HS-5 (cell line): ENCODE measurements at regions not wholly inside any gene's neighbourhood (a gene's known extent, or its start where the extent isn't known, plus 50 kb on each side); places are given as distances from the start of the nearest gene placed in this dataset.

ENCODE experiments used
- DNase-seq: peaks from one replicate; pipeline ENCODE4 v3.0.0-alpha.2; 2012; ENCODE audit warnings: low read depth

DNA sequence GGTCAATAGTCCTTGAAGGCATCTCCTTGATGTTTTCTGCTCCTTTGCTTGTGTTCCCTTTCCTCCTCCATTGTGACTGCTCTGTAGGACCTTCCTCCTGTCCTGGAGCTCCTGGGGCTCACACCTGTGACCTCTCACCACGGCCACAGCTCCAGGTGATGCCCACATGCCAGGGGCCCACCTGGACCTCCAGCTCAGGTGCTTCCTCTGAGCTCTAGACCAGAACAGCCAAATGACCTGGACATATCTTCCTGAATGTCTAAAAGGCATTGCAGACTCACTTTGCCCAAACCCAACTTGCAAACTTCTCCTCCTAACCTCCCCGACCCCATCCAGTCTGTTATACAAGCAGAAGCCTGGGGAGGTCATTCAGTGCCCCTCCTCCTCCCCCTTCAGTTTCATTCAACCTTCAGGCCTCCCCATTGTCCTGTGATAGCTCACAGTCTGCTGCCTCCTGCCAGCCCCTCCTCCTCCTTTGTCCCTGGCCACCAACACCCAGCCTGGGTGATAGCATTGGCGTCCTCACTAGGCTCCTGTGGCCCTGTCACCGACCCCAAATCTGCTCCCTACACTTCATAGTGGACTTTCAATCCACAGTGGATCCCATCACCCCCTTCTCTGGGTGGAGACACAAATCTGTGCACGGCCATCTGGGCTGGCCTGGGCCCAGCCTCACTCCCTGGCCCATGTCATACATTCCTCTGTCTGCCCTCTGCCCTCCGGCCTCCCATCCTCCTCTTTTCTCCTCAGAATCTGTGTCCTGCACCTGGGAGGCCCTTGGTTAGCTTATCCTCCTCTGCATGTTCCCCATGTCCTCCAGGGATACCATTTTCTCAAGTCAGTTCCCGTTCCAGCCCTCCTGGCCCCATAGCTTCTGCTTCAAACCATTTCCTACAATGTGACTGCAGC, 310.4 kb upstream of the HDAC4 start:
- no peak for DNase-seq

DNA sequence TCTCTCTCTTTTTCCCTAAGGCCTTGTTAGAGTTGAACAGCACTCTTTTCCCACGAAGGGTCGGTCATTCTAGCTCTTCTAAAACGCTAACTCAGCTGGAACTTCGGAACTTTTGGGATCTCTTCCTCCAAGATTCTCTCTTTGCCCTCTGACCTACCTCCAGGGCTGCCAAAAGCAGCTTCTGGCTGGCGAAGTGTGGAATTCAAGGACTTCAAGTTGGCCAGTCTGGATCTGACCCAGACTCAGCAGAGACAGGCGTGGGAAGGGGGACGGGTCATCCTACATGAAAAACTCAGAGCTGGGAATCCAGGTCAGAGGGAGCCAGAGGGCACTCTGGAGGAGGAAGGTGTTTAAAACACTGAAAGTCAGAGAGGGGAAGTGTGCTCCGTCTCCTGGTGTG, 305.5 kb upstream of the HDAC4 start:
- no peak for DNase-seq

DNA sequence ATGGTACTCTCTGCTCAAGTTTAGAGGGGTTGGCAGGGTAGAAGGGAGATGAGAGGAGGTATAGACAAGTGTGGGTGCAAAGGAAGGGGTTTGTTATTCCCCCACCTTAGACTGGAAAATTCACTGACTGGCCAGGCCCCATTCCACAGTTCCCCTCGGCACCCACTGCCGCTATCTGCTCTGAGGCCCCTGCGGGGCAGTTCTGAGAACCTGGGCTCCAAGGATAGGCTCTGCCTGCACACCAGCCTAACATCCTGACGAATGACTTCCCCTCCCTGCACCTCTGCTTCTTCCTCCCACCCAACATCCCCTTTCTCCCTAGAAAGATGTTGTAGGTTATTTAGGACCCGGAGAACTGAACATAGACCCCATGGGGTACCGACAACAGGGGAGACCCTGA, 303.9 kb upstream of the HDAC4 start:
- no peak for DNase-seq

DNA sequence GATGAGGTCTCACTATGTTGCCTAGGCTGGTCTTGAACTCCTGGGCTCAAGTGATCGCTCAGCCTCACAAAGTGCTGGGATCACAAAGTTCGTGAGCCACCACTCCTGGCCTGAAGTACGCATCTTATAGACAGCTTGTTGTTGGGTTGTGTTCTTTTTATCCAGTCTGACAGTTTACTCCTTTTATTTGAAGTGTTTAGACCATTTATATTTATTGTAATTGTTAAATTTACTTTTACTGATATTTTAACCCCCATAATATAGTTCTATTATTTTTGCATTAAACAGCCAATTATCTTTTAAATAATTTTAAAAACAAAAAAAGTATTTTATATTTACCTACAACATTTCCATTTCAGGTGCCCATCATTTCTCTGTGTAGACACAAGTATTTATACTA, 303.0 kb upstream of the HDAC4 start:
- no peak for DNase-seq

DNA sequence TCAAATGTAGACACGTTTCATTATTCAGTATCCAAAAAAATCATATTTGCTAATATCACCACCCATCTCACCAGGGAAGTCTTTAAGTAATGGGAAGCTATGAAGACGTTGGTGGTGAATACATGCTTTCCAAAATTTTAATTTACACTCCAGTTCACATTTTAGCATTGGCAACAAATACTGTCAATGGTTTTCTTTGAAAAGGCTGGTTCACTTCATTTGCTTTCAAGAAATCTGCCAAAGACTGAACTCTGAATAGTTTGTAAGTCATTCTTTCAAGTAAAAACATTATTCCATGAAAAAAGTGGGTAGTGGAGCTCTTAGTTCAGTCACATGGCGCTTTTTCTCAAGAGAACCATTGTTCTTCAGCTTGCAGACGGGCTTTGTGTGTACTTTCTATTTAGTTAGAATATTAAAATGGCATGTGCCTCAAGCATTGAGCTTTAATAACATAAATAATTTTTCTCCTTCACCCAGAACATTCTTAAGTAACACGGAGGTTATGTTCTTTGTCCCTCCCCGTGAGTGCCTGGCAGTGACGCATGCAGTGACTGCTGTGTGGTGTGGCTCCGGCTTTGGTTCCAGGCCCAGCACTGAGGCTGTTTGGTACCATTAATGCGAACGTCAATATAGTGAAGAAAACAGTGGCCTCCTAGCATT, 300.0 kb upstream of the HDAC4 start:
- no peak for DNase-seq

DNA sequence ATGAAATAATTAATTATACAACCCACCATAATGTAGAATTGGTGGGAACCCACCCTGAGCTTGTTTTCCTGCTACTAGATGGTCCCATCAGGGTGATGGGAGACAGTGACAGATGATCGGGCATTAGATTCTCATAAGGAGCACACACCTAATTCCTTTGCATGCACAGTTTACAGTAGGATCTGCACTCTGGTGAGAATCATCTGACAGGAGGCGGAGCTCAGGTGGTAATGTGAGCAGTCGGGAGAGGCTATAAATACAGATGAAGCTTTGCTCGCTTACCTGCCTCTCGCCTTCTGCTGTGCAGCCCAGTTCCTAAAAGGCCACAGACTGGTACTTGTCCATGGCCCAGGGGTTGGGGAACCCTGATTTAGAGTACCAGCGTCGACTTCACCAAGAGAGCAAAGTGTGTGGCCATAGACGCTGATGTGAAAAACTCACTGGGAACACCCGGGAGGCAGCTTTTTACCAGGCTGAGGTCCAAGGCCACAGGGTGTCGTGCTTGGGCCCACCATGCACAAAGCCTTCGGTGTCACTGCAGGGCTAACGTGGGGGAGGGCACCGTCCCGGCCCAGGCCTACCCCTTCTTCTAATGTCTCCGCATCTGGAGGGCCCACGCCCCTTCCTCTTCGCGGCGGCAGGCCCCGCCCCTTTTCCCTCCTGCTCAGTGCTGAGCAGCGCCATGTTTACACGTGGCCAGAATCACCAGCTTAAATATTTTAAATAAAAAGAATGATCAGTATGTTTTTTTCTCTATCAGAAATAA, 296.8 kb upstream of the HDAC4 start:
- no peak for DNase-seq

DNA sequence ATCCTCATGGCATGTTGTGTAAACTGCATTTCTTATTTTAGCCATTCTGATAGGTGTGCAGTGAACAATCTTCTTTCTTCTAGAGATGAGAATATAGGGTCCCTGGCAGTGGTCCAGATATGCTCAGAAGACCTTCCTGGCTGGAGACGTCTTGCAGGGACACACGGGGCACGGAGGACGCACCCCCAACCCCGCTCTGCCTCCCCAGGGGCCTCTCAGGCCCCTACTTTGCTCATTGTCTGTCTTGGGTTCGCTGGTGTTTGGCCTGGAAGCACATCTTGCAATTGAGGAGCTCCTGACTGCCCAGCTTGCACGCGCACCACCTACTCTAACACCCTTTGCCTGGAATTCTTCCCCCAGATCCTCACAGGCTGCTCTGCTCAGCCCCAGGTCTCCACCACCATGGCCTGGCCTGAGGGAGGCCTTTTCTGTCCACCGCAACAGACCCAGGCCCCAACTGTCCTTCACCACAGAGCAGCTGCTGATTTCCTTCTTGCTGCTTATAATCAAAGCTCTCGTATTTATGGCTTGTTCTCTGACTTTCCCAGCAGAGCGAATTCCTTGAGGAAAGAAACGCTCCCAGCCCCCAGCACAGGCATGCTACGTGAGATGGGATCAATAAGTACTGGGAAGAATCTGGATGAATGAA, 295.9 kb upstream of the HDAC4 start:
- no peak for DNase-seq

DNA sequence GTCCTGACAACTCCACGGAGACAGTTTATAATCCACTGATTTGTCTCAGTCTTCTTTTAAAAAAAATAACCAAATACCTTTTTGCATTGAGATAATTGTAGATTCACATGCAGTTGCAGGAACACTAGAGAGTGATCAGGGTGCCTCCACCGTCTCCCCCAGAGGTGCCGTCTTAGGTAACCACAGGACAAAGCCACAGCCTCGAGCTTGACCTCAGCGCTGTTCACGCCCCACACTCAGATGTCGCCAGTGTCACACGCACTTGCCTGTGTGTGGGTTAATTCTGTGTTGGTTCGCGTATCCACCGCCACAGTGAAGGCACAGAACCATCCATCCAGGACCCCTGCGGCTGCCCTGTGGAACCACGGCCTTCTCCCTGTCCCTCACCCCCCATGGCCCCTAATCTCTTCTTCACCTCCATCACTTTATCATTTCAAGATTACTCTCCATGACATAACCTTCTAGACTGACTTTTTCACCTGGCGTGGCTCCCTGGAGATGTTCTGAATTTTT, 295.0 kb upstream of the HDAC4 start:
- DNase-seq: no peak

DNA sequence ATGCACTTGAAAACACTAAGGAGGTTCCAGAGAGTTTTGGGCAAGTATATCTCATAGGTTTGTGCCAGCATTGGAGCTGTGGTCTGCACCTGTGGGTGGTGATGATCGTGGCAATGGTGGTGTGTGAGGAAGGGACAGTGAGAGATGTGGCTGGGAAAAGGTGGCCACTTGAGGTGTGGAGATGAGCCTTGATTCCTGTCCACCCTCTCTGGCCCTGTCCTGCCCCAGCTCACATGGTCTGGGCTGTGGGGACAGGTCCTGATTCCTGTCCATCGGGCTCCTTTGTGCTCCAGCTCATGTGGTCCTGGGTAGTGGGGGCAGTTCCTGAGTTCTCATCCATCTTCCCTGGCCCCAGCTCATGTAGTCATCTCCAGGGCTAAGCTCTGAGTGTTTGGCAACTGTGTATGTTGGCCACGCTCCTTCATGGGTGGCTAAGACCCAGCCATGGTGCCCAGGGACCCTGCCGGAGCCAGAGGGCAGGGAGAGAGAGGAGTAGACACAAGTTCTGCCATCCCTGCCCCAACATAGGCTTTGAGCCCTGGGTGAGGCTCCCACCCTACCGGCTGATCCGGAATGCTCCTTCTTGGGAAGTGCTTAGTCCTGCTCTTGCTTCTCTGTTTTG, 294.4 kb upstream of the HDAC4 start:
- no peak for DNase-seq

DNA sequence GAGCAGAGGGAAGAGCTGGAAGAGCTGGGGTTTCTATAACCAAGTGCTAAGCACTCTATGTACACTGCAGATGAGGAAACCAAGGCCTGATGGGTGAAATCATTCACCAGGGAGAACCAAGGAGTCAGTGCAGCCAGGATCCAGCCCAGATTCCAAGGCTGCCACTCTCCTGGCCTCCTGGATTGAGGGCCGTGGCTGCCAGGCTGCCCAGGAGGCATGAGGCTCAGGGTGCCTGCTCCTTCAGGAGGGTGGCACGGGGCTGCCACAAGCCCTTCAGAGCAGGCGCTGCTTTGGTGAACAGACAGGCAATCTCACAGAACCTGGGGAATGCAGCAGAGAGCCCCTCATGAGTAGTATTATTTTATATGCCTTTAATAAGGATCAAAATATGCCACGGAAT, 293.7 kb upstream of the HDAC4 start:
- DNase-seq: no peak

DNA sequence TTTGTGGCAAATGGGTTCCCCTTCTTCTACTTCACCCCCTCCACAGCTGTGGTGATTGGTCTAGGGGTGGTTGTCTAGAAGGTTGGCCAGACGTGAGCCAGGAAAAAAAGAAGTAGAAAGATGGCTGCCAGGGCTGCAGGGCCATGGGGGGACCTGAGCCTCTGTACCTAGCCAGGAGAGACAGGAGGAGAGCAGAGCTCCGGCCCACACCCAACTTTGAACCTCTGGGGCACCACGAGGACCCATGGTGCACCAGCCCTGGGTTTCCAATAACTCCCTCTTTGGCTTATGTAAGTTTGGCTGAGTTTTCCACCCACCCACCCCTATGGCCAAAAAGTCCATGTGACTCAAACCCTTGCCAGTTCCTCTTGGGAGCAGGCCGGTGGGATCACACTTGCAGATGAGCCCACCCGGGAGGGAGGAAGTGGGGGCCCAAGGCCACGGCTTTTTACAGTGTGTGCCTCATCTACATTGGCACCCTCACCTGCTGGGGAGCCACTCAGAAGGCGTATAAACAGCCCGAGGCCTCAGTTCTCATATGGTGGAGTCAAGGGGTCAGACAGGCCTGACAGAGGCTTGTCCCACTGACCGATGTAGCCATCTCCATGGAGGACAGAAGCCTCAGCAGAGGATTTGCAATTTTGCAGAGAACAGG, 293.1 kb upstream of the HDAC4 start:
- DNase-seq: no peak

DNA sequence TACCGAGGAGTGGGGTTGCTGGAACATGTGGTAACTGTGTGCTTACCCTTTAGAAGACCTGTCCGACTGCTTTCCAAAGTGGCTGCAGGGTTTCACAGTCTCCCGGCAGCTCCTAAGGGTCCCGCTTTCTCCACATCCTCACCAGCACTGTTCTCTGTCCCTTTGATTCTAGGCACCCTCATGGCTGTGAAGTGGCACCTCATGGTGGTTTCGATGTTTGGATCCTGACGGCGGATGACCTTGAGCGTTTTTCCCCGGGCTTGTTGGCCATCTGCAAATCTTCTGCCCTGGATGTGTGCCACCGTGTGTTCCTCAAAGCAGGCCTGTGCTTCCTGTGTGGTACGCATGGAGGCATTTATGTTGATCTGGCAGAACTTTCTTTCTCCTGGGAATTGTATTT, 292.5 kb upstream of the HDAC4 start:
- no peak for DNase-seq

DNA sequence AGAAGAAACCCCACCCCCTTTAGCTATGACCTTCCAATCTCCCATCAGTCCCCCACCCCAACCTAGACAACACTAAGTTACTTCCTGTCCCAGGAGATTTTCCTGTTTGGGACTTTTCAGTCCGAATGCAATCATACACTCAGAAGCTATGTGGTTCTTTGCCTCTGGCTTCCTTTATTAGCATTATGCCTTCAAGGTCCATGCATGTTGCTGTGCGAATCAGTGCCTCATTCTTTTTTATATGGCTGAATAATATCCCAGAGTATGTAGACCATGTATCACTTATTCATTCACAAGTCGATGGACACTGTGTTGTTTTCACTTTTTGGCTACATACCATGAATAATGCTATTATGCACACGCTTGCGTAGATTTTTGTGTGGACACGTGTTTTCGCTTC, 292.1 kb upstream of the HDAC4 start:
- DNase-seq: no peak

DNA sequence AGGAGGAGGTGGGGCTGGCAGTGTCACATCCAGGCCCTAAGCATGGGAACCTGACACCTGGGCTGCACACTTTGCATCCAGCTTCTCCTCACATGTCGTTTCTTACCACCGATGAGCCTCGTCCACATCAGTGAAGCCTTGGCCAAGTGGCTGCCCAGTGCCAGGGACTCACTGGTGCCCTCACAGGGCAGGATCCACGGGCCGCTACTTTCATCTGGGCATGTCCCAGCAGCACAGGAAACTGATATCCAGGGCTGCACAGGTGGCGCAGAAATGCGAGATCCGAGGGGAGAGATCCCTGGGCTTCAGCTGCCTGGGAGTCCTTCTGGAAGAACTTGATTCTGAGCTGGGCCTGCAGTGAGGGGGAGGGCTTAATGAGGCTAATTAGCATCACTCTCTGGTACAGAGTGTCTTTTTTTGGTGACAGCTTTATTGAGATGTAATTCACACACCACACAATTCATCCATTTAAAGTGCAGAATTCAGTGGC, 291.6 kb upstream of the HDAC4 start:
- no peak for DNase-seq

DNA sequence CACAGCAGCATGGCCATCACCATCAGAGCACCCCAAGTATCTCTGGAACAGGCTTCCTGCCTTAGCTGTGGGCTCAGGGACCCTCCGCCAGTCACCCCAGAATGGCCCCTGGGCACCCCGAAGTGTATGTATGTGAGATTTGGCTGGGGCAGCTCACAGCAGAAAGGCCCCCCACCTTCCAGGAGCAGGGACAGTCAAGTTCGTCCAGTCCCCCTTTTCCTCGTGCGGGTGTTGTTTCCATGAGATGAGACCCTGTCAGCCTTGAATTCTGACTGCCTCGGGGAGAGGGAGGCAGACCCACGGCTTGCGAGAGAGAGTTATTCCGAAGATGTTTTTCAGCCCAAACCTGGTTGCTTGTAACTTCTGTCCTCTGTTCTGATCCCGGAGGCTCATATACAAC, 290.9 kb upstream of the HDAC4 start:
- DNase-seq: no peak

DNA sequence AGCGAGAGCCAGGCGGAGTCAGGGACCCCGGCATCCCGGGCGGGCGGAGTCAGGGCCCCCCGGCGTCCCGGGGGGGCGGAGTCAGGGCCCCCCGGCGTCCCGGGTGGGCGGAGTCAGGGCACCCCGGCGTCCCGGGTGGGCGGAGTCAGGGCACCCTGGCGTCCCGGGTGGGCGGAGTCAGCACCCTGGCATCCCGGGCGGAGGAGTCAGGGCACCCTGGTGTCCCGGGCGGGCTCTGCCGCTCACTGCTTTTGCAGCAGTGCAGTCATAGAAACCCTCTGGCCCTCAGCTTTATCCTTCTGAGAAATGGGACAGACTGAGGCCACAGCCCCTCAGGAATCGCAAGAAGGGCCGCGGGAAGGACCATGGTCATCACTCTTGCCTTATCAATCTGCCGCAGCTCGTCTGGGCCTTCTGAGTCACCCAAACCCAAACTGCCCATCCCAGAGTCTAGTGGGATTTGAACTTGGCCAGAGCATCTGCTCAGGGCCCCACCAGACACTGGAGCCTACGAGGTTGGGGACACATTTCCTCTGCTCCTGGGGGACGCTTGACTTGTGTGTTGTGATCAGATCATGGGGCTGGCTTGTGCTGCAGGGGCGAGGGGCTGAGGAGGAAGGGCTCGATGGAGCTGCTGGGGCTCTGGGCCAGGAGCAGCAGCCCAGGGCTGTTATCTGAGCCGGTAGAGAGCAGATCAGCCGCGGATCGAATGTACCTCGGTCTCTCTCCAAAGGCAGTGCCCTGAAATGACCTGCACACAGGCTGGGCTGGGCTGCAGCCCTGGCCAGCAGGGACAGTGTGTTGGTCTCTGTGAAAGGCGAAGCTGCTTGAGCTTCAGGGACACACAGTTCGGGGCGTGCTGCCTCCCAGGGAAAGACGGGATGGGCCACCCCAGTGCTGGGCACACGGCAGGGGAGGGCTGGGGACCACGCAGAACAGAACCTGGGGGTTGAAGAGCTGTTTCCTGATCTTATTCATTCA, 290.1 kb upstream of the HDAC4 start:
- DNase-seq: no peak

DNA sequence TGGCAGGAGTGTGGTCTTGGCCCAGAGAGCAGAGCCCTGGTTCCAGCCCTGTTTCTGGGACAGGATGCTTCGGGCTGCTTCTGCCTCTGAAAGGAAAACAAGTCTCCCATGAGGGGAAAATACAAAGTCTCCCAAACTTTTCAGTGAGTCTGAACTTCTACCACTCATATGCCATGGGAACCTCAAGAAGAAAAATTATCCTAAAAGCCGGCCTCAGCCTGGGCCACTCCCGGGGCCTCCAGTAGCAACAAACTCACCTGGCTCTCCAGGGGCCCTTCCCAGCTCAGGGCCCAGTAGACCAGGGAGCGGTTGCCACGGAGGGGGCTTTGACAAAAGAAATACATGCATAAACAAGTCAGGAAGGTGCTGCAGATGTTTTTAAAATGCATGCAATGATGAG, 289.2 kb upstream of the HDAC4 start:
- DNase-seq: no peak

DNA sequence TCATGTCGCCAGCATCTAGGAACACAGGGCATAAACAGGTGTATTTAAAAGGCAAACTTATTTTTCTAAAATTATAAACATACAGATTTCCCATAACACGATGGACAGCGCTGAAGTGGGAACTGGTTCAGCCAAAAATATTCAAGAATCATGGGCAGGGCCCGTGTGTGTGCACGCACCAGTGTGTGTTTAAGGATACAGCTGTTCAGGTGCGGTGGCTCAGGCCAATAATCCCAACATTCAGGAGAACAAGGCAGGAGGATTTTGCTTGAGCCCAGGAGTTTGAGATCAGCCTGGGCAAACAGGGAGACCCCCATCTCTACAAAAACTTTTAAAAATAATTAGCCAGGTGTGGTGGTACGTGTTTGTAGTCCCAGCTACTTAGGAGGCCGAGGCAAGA, 288.6 kb upstream of the HDAC4 start:
- no peak for DNase-seq

DNA sequence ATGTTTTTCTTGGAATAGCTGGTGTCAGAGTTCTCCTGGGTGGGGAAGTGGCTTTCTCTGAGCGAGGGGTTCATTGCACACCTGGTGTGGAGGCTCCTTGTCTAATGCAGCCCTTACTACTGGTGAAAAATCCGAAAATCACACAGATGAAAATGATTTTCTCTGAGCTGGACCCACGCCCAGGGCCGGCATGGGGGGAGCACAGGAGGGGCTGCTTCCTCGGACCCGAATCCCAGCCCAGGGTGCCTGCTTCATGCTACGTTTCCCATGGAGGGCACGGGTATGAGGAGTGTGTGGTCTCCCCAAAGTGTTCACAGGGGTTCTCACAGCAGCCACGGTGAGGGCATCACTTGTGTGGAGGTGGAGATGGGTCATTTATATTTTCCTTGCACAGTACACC, 288.0 kb upstream of the HDAC4 start:
- no peak for DNase-seq
